A204.1 (cell line): ENCODE measurements at regions not wholly inside any gene's neighbourhood (a gene's known extent, or its start where the extent isn't known, plus 50 kb on each side); places are given as distances from the start of the nearest gene placed in this dataset.
A peak's percentile ranks its signal among the peaks of the same experiment; 100 is the strongest.
"Not testable (repeated sequence)": the region's sequence is repeated elsewhere in the genome, so short reads cannot be mapped to it uniquely, and the experiment has no call there.

ENCODE experiments used
- FAIRE-seq: peaks from 2 replicates; lab custom pipeline; 2012; peaks lifted over from hg19 to GRCh38; lab: Jason Lieb, UNC

- FAIRE-seq: no peak
These were observed 448.0 kb downstream of the KCNT2 start for GRCh38 chr1:196160066-196160795.

GRCh38 chr1:196155586-196155985 is 452.7 kb downstream of the KCNT2 start:
- no peak for FAIRE-seq

DNA sequence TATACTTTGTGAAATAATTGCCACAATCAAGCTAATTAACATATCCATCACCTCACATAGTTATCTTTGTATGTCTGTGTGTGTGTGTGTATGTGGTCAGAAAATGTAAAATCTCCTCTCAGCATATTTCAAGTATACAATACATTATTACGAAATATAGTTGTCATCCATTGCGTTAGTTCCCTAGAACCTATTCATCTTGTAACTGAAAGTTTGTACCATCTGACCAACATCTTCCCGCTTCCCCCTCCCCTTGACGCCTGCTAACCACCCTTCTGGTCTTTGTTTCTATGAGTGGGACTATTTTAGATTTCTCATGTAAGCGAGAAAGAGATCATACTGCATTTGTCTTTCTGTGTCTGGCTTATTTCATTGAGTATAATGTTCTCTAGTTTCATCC is 455.3 kb downstream of the KCNT2 start:
- FAIRE-seq: no peak

DNA sequence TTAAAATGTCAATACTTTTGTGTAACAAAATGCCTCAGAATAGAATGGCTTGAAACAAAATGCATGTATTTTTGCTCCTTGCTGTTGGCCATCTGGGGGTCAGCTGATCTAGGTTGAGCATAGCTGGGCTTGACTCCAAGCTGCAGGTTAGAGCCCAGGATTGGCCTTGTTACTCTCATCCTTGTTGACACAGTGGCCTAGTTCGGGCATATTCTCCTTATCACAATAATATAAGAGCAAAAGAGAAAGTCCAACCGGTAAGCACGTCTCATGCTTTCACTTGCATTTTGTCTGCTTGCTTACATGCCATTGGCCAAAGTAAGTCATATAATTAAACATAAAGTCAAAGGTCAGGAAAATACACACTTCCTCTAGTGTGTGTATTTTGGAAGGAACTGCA is 456.2 kb downstream of the KCNT2 start:
- FAIRE-seq: no peak

DNA sequence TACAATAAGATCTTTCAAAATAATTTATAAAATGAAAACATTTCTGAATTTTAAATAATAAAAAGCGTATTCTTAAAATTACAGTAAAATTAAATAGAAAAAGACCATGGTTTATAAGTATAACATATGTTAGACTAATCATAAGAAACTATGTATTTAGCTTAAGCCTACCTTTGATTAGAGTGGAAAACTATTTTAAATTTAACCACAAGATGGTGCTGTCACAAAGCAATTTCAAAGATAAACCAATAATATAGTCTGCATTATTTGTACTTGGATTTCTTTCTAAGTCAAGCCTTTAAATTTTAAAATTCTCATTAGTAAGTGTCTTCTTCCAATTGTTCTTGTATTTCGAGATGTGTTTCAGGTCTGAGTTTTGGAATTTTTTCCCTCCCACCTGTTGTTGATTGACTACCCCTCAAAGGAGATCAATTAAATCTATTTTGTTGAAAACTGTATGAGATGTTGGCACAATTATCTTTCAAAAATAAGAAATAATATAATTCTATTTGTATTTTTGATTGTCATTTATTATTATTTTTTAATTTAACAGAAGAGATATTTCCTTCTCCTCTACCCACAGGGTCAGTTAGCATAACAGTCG is 459.8 kb downstream of the KCNT2 start:
- peak; percentile 99 for FAIRE-seq

DNA sequence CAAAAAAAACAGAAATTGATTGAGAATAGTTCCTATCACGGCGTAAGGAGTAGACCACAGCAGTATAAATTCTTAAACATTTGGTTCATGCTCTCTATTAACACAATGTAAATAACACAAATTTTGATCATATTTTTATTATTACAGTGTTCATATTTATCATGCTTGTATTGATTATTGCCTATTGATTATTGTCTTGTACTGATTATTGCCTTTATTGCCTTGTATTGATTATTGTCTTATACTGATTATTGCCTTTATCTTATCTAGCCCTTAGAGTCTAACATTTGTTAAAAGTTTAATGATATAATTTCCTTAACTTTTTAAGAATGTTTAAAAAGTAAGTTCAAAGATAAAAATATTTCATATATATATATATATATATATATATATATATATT is 460.7 kb downstream of the KCNT2 start:
- no peak for FAIRE-seq

GRCh38 chr1:196145151-196145550 is 463.1 kb downstream of the KCNT2 start:
- FAIRE-seq: not testable (repeated sequence)

DNA sequence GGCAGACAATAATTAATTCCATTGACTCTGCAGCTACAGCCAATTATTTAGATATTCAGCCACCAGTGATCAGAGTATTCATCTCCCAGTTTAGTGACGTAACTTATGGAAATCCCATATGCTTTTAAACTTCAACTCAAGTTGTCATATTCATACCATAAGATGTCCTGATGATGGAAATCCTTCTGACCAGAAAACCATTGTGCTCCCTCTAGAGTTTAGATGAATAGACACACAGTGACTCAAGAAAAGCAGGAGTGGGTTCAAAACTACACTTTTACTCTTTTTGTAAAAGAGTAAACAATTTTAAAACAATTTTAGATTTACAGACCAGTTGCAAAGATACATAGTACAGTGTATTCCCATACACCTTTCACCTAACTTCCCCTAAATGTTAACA is 463.7 kb downstream of the KCNT2 start:
- FAIRE-seq: no peak

- no peak for FAIRE-seq
These were observed 464.5 kb downstream of the KCNT2 start for GRCh38 chr1:196143602-196144342.

DNA sequence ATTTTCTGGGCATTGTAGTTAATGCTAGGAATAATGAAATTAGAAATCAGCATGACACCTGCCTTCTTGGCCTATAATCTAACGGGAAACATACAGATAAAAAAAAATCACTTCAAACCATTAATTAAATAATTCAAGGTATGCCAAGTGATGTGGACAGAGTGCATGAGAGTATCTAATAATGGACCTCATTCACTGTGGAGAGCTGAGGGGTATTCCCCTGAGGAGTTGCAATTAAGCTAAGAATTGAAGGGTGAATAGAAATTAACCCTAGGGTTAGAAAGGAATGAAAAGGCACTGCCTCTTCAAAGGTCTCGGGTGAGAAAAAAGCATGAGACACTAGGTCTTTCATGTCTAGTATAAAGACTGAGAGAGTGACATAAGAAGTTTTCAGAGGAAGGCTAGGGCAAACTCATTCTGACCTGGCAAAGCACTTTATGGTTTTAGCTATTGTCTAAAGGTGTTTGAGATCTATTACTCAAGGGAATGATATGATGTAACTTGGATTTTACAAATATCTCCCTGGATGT is 466.1 kb downstream of the KCNT2 start:
- FAIRE-seq: no peak

DNA sequence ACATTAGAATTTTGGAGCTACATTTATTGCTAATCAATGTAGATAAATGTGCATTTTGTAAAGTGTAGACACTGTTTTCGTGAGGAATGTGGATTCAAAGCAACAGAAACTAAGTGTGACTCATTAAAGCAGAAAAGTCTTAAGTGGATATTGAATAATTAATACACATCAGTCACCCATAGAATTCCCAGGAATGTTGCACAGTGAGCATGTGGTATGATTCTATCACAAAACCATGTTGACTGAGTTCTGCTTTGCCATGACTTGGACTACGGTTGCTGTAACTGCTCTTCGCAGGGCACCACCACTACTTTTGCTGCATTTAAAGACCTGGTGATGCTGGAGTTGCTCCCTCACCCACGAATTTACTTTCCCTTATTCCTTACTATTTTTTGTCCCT is 471.8 kb downstream of the KCNT2 start:
- FAIRE-seq: no peak

DNA sequence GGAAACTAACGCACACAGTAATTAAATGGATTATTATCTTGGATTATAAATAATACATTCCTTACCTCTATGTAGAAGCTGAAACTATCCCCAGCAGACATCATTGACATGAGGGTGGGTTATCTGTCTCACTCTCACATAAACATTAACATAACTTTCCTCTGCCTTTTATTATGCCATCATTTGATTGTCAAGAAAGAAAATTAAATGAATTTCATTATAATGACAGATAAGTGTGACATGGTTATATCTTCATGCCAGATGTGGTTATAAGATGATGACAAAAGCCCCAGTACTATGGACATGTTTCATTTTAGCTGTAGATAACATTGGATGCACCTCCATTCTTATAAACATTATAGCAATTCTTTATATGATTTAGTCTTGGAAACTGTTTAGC is 476.5 kb downstream of the KCNT2 start:
- FAIRE-seq: no peak

GRCh38 chr1:196128835-196129234 is 479.4 kb downstream of the KCNT2 start:
- FAIRE-seq: no peak

GRCh38 chr1:196121181-196121580 is 487.1 kb downstream of the KCNT2 start:
- no peak for FAIRE-seq

- FAIRE-seq: no peak
These were observed 492.6 kb downstream of the KCNT2 start for GRCh38 chr1:196115646-196116045.

GRCh38 chr1:196114193-196114592 is 494.0 kb downstream of the KCNT2 start:
- FAIRE-seq: no peak

DNA sequence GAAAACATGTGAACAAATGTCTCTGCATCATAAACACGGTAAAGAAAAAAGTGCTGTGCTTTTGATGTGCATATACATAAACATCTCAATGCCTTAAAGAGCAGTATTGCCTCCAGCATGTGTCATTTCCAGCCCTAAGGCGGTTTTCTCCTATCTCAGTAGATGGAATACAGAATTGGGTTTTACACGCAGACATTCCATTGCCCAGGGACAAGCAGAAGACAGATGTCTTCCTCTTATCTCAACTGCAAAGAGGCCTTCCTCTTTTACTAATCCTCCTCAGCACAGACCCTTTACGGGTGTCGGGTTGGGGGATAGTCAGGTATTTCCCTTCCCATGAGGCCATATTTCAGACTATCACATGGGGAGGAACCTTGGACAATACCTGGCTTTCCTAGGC is 499.2 kb downstream of the KCNT2 start:
- not testable (repeated sequence) for FAIRE-seq

- no peak for FAIRE-seq
These were observed 502.3 kb downstream of the KCNT2 start for GRCh38 chr1:196105901-196106300.

- FAIRE-seq: no peak
These were observed 505.4 kb downstream of the KCNT2 start for GRCh38 chr1:196102826-196103225.

GRCh38 chr1:196098000-196098399 is 510.2 kb downstream of the KCNT2 start:
- no peak for FAIRE-seq

GRCh38 chr1:196094821-196095220 is 513.4 kb downstream of the KCNT2 start:
- no peak for FAIRE-seq

DNA sequence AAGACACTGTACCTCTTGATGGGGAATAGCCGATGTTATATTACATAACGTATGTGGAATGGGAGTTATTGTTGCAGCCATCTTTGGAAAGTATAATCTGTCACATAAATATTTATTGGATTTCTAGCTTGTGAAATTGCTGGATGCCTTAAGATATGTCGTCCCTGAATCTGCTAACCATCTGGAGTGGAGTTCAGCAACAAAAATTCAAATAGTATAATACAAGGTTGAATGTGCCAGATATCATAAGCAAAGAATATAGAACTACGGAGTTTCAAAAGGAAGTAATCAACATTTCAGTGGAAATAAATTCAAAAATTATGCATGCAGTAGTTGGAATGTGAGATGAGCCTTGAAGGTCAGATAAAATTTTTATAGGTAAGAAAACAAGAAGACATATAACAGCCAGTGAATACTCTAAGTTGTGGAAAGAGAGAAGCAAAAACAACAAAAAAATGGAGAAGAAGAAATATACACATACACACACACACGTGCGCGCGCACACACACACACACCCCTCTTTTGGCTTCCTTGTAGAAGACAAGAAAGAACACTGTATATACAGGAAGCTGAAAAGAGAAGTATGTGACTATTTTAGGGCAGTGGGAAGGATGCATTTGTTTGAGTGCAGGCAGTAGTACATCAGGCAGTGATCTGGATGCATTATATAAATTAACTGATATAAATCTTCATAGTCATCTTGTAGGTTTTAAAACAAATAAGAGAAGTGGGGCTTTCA is 516.7 kb downstream of the KCNT2 start:
- FAIRE-seq: no peak

- FAIRE-seq: no peak
These were observed 518.0 kb downstream of the KCNT2 start for GRCh38 chr1:196090226-196090625.
